HL-60 (cell line): ENCODE measurements at regions not wholly inside any gene's neighbourhood (a gene's known extent, or its start where the extent isn't known, plus 50 kb on each side); places are given as distances from the start of the nearest gene placed in this dataset.
A peak's percentile ranks its signal among the peaks of the same experiment; 100 is the strongest.
"Not testable (repeated sequence)": the region's sequence is repeated elsewhere in the genome, so short reads cannot be mapped to it uniquely, and the experiment has no call there.

Source experiments
- DNase-seq, 2 experiments: peaks; one replicate each; pipeline ENCODE4 v3.0.0-alpha.2; 2010 to 2020; ENCODE audit warnings: low read depth in 1 of 2, low spot score in 1 of 2
- H3K27ac ChIP-seq: fragments of 250-450 bp; sonication (Bioruptor Pico); replicated peaks from 2 replicates; pipeline ENCODE4 v1.5.1; 2020; ENCODE audit warnings: mild to moderate bottlenecking, moderate library complexity
- H3K27me3 ChIP-seq: fragments of 250-450 bp; sonication (Bioruptor Pico); 2 replicates; pipeline ENCODE4 v1.5.1; 2021; ENCODE audit warnings: mild to moderate bottlenecking, moderate library complexity; ENCODE audit not compliant: insufficient read depth, poor library complexity, severe bottlenecking
- H3K4me3 ChIP-seq: replicated peaks from 2 replicates; pipeline ENCODE4 v1.5.1; 2011; ENCODE audit warnings: mild to moderate bottlenecking, control low read depth, low read length; ENCODE audit not compliant: insufficient read depth
- GABPA ChIP-seq: IDR thresholded peaks from 2 replicates; pipeline ENCODE4 v1.6.1; 2012; ENCODE audit warnings: low read depth
- POLR2AphosphoS5 ChIP-seq: IDR thresholded peaks from 2 replicates; pipeline ENCODE4 v1.6.1; 2012; ENCODE audit warnings: low read depth
- SPI1 ChIP-seq: IDR thresholded peaks from 2 replicates; pipeline ENCODE4 v1.6.1; 2012; ENCODE audit warnings: low read depth, mild to moderate bottlenecking, borderline replicate concordance
- TF ChIP-seq, protein P1 (sequence below): IDR thresholded peaks from one replicate; pipeline ENCODE4 v1.5.1; 2011; ENCODE audit warnings: low read length, control low read depth, inconsistent platforms; ENCODE audit not compliant: insufficient read depth
- TF ChIP-seq, protein P2 (sequence below): IDR thresholded peaks from 2 replicates; pipeline ENCODE4 v1.6.1; 2012; ENCODE audit warnings: low read depth; ENCODE audit not compliant: insufficient replicate concordance

DNA sequence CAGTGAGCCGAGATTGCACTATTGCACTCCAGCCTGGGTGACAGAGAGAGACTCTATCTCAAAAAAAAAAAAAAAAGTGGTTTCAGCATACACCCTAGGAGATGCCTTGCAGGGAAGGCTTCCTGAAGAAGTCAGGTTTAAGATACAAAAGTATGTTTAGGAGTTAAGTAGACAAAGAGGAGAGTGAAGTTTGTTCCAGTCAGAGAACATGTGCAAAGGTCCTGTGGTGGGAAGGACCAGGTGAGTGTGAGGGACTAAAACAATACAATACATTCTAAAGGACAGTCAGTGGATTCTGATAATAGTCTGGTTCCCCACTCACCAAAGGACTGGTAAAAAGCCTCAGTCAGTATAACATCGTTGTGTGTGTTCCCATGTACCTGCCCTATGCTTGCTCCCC, 299.3 kb downstream of the HIVEP2 start:
- no peak overlapping the region for H3K27ac ChIP-seq
- no peak overlapping the region for H3K4me3 ChIP-seq

DNA sequence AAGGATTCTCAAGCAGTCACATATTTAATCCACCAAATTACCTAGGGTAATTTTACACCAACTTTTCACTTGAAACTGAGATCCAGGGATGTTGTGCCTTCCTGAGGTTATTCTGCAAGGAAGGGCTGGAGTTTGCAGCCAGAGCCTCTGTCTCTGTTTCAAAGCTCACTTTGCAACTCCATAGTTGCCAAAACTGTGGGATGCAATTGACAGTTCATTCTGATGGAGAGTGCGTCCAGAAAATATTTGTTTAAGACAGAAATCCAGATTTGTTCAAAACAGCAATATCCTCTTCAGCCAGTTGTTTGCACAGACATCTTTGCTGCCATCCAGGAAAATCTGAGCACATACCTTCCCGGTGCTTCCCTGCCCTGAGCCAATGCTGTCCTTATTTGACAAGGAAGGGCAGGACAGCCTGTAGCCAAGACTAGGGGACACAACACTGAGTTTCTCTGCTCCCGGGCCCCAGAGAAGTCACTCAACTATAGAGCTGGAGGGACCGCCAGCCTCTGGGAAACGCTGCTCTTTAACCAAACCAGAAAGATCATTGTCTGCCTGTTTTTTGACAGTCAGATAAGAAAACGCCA, 297.4 kb downstream of the HIVEP2 start:
- Histone ChIP-seq H3K4me3 (no peak overlapping the region), H3K27me3 (no peaks in the 10 kb centered on the region), H3K27ac (no peak overlapping the region)
- DNase-seq, result no peak
- TF ChIP-seq, protein P1, sequence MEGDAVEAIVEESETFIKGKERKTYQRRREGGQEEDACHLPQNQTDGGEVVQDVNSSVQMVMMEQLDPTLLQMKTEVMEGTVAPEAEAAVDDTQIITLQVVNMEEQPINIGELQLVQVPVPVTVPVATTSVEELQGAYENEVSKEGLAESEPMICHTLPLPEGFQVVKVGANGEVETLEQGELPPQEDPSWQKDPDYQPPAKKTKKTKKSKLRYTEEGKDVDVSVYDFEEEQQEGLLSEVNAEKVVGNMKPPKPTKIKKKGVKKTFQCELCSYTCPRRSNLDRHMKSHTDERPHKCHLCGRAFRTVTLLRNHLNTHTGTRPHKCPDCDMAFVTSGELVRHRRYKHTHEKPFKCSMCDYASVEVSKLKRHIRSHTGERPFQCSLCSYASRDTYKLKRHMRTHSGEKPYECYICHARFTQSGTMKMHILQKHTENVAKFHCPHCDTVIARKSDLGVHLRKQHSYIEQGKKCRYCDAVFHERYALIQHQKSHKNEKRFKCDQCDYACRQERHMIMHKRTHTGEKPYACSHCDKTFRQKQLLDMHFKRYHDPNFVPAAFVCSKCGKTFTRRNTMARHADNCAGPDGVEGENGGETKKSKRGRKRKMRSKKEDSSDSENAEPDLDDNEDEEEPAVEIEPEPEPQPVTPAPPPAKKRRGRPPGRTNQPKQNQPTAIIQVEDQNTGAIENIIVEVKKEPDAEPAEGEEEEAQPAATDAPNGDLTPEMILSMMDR, result no peak
- TF ChIP-seq GABPA (no peak), POLR2AphosphoS5 (no peak), SPI1 (no peak)
- TF ChIP-seq, protein P2, sequence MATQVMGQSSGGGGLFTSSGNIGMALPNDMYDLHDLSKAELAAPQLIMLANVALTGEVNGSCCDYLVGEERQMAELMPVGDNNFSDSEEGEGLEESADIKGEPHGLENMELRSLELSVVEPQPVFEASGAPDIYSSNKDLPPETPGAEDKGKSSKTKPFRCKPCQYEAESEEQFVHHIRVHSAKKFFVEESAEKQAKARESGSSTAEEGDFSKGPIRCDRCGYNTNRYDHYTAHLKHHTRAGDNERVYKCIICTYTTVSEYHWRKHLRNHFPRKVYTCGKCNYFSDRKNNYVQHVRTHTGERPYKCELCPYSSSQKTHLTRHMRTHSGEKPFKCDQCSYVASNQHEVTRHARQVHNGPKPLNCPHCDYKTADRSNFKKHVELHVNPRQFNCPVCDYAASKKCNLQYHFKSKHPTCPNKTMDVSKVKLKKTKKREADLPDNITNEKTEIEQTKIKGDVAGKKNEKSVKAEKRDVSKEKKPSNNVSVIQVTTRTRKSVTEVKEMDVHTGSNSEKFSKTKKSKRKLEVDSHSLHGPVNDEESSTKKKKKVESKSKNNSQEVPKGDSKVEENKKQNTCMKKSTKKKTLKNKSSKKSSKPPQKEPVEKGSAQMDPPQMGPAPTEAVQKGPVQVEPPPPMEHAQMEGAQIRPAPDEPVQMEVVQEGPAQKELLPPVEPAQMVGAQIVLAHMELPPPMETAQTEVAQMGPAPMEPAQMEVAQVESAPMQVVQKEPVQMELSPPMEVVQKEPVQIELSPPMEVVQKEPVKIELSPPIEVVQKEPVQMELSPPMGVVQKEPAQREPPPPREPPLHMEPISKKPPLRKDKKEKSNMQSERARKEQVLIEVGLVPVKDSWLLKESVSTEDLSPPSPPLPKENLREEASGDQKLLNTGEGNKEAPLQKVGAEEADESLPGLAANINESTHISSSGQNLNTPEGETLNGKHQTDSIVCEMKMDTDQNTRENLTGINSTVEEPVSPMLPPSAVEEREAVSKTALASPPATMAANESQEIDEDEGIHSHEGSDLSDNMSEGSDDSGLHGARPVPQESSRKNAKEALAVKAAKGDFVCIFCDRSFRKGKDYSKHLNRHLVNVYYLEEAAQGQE, result no peak

More for the DNA sequence above, 299.3 kb downstream of the HIVEP2 start:
- no peak for DNase-seq
- TF ChIP-seq, protein P2, result no peak
- TF ChIP-seq SPI1, result no peak
- TF ChIP-seq GABPA, result no peak
- no peak for TF ChIP-seq POLR2AphosphoS5
- TF ChIP-seq, protein P1, result no peak
- no peaks in the 10 kb centered on the region for H3K27me3 ChIP-seq

DNA sequence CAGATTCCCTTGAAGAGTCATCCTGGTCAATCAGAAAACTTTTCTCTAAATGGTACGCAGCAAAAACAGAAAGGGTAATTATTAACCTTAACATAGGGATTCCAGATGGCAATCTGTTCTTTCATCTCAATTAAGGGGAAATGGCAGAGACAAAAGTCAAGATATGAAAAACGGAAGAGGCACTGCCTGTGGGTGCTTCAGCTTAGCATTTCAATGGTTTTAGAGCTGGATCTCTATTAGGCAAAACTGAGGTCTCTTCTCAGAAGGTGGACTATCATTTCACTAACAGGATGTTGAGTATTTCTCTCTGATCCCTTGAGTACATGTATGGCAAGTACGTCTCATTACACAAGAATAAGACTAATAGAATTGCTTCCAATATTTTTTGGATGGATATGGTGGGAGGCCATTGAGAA, 296.9 kb downstream of the HIVEP2 start:
- Histone ChIP-seq H3K4me3 (no peak overlapping the region), H3K27ac (no peak overlapping the region), H3K27me3 (no peaks in the 10 kb centered on the region)
- no peak for DNase-seq
- no peak for TF ChIP-seq POLR2AphosphoS5
- 0 out of 2 replicates have a peak, but pooled peaks have one; percentile 20 for TF ChIP-seq SPI1

DNA sequence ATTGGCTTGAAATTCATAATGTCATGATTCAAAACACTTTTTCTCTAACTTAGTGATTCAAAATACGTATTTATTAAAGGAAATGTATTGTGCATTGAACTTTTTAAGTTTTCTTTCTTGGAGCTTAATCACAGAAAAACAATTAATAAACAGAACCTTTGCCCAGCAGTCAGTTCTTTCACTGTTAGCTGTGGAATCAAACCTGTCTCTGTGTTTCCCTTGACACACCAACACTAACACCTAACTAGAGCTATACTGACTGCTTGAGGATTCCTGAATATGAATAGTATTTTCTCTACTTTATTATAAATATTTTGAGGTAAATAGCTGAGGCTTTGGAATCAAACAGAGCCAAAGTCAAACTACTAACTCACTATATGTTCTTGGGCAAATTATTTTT, 296.4 kb downstream of the HIVEP2 start:
- no peak overlapping the region for H3K27ac ChIP-seq
- TF ChIP-seq SPI1 (no peak), POLR2AphosphoS5 (no peak), GABPA (no peak)
- DNase-seq, result no peak
- H3K27me3 ChIP-seq, result no peaks in the 10 kb centered on the region
- no peak overlapping the region for H3K4me3 ChIP-seq

DNA sequence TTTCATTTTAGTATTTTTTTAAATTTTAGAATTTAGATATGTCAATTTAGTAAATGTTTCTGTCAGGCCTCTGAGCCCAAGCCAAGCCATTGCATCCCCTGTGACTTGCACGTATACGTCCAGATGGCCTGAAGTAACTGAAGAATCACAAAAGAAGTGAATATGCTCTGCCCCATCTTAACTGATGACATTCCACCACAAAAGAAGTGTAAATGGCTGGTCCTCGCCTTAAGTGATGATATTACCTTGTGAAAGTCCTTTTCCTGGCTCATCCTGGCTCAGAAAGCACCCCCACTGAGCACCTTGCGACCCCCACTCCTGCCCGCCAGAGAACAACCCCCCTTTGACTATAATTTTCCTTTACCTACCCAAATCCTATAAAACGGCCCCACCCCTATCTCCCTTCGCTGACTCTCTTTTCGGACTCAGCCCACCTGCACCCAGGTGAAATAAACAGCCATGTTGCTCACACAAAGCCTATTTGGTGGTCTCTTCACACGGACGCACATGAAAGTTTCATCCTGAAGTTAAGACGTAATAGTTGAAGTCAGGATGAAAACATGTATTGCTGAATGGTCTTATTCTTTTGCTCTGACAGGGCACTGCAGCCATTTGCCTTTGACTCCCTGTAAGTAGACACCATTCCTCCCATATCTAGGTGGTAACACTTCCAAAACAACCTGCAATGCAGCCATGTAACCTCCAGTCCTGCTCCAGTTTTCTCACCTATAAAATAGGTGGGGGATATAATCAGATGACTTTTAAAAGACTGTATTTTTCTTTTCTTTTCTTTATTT, 295.3 kb downstream of the HIVEP2 start:
- not testable (repeated sequence) for H3K27ac ChIP-seq, DNase-seq, H3K4me3 ChIP-seq, H3K27me3 ChIP-seq
